ENCODE measurements at regions not wholly inside any gene's neighbourhood (a gene's known extent, or its start where the extent isn't known, plus 50 kb on each side); places are given as distances from the start of the nearest gene placed in this dataset.
"Not testable (repeated sequence)": the region's sequence is repeated elsewhere in the genome, so short reads cannot be mapped to it uniquely, and the experiment has no call there.

- Histone ChIP-seq H3K36me3 (ENCODE audit: control insufficient read depth, insufficient read depth, low read length) (no peaks in the 10 kb centered on the region), H3K27me3 (replicated peaks; ENCODE audit: control insufficient read depth, insufficient read depth, low read length) (no peaks in the 10 kb centered on the region), H3K4me3 (replicated peaks; ENCODE audit: low read depth, low read length) (no peak overlapping the region)
- no peak for DNase-seq (ENCODE audit: extremely low read depth, insufficient read length)
- TF ChIP-seq, protein P1, sequence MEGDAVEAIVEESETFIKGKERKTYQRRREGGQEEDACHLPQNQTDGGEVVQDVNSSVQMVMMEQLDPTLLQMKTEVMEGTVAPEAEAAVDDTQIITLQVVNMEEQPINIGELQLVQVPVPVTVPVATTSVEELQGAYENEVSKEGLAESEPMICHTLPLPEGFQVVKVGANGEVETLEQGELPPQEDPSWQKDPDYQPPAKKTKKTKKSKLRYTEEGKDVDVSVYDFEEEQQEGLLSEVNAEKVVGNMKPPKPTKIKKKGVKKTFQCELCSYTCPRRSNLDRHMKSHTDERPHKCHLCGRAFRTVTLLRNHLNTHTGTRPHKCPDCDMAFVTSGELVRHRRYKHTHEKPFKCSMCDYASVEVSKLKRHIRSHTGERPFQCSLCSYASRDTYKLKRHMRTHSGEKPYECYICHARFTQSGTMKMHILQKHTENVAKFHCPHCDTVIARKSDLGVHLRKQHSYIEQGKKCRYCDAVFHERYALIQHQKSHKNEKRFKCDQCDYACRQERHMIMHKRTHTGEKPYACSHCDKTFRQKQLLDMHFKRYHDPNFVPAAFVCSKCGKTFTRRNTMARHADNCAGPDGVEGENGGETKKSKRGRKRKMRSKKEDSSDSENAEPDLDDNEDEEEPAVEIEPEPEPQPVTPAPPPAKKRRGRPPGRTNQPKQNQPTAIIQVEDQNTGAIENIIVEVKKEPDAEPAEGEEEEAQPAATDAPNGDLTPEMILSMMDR (IDR thresholded peaks at IDR 0.05; ENCODE audit: insufficient read depth, low read length, poor library complexity, severe bottlenecking), result no peak
These were observed 537.9 kb upstream of the CADM1 start for GRCh38 chr11:116042146-116042545.

- Histone ChIP-seq H3K4me3 (replicated peaks; ENCODE audit: low read depth, low read length) (no peak overlapping the region), H3K27me3 (replicated peaks; ENCODE audit: control insufficient read depth, insufficient read depth, low read length) (no peaks in the 10 kb centered on the region)
These were observed 533.6 kb upstream of the CADM1 start for GRCh38 chr11:116037861-116038260.

GRCh38 chr11:116035977-116036376, 531.8 kb upstream of the CADM1 start:
- H3K27me3 ChIP-seq (replicated peaks; ENCODE audit: control insufficient read depth, insufficient read depth, low read length), result no peaks in the 10 kb centered on the region
- H3K4me3 ChIP-seq (replicated peaks; ENCODE audit: low read depth, low read length), result no peak overlapping the region
- DNase-seq (ENCODE audit: extremely low read depth, insufficient read length), result no peak
- H3K36me3 ChIP-seq (ENCODE audit: control insufficient read depth, insufficient read depth, low read length), result no peaks in the 10 kb centered on the region
- TF ChIP-seq, protein P1 (IDR thresholded peaks at IDR 0.05; ENCODE audit: insufficient read depth, low read length, poor library complexity, severe bottlenecking), result no peak

More at GRCh38 chr11:116037861-116038260, 533.6 kb upstream of the CADM1 start:
- no peaks in the 10 kb centered on the region for H3K36me3 ChIP-seq (ENCODE audit: control insufficient read depth, insufficient read depth, low read length)
- TF ChIP-seq, protein P1 (IDR thresholded peaks at IDR 0.05; ENCODE audit: insufficient read depth, low read length, poor library complexity, severe bottlenecking), result no peak
- DNase-seq (ENCODE audit: extremely low read depth, insufficient read length), result no peak

GRCh38 chr11:116033931-116034553, 529.8 kb upstream of the CADM1 start:
- H3K36me3 ChIP-seq (ENCODE audit: control insufficient read depth, insufficient read depth, low read length), result no peaks in the 10 kb centered on the region
- no peaks in the 10 kb centered on the region for H3K27me3 ChIP-seq (replicated peaks; ENCODE audit: control insufficient read depth, insufficient read depth, low read length)
- H3K4me3 ChIP-seq (replicated peaks; ENCODE audit: low read depth, low read length), result no peak overlapping the region
- TF ChIP-seq, protein P1 (IDR thresholded peaks at IDR 0.05; ENCODE audit: insufficient read depth, low read length, poor library complexity, severe bottlenecking), result no peak
- DNase-seq (ENCODE audit: extremely low read depth, insufficient read length), result no peak

GRCh38 chr11:116030697-116031331, 526.6 kb upstream of the CADM1 start:
- Histone ChIP-seq H3K4me3 (replicated peaks; ENCODE audit: low read depth, low read length) (no peak overlapping the region), H3K27me3 (replicated peaks; ENCODE audit: control insufficient read depth, insufficient read depth, low read length) (no peaks in the 10 kb centered on the region), H3K36me3 (ENCODE audit: control insufficient read depth, insufficient read depth, low read length) (no peaks in the 10 kb centered on the region)
- TF ChIP-seq, protein P1 (IDR thresholded peaks at IDR 0.05; ENCODE audit: insufficient read depth, low read length, poor library complexity, severe bottlenecking), result no peak
- no peak for DNase-seq (ENCODE audit: extremely low read depth, insufficient read length)

- not testable (repeated sequence) for H3K4me3 ChIP-seq (replicated peaks; ENCODE audit: low read depth, low read length); H3K27me3 ChIP-seq (replicated peaks; ENCODE audit: control insufficient read depth, insufficient read depth, low read length); DNase-seq (ENCODE audit: extremely low read depth, insufficient read length); H3K36me3 ChIP-seq (ENCODE audit: control insufficient read depth, insufficient read depth, low read length)
These were observed 524.3 kb upstream of the CADM1 start for GRCh38 chr11:116028506-116028905.
